IMR-90 (cell line): ENCODE measurements at regions not wholly inside any gene's neighbourhood (a gene's known extent, or its start where the extent isn't known, plus 50 kb on each side); places are given as distances from the start of the nearest gene placed in this dataset.

Source experiments
- ATAC-seq: fragments of 200-7000 bp; cut with Tn5 transposase; 2 replicates; pipeline ENCODE4 v1.9.1; 2020; ENCODE audit warnings: low read depth, mild to moderate bottlenecking, moderate library complexity
- BruUV-seq: library from RNA; stranded (reverse); fragments of 400-500 nt; replicated peaks from 2 replicates; lab custom pipeline; 2021; lab: Mats Ljungman, UMichigan
- CTCF ChIA-PET: fragments of 300-600 bp; formaldehyde crosslinking; extraction: SDS; loops from one replicate; lab custom pipeline; 2021; ENCODE audit warnings: antibody characterized with exemption; lab: Yijun Ruan, JAX
- POLR2A ChIA-PET: fragments of 300-600 bp; sonication (Branson Sonifier 250); formaldehyde crosslinking; loops from one replicate; lab custom pipeline; 2022; ENCODE audit warnings: antibody characterized with exemption; ENCODE audit not compliant: unreplicated experiment; lab: Charles Lee
- DNase-seq: peaks from one replicate; pipeline ENCODE4 v3.0.0; 2013
- H2AFZ ChIP-seq: replicated peaks from 2 replicates; pipeline ENCODE3; 2013; ENCODE audit warnings: low read length, mild to moderate bottlenecking; ENCODE audit not compliant: poor library complexity
- H2AK5ac ChIP-seq: 2 replicates; pipeline ENCODE4 v1.6.1; 2013; ENCODE audit warnings: low read depth, low read length, inconsistent platforms
- H2AK9ac ChIP-seq: replicated peaks from 2 replicates; pipeline ENCODE3; 2013; ENCODE audit warnings: mild to moderate bottlenecking, low read depth, low read length, moderate library complexity; ENCODE audit not compliant: poor library complexity
- H2BK120ac ChIP-seq: 2 replicates; pipeline ENCODE4 v1.6.1; 2013; ENCODE audit warnings: low read depth, low read length, inconsistent platforms
- H2BK15ac ChIP-seq: 3 replicates; pipeline ENCODE4 v1.6.1; 2013; ENCODE audit warnings: low read depth, low read length, inconsistent platforms
- H2BK20ac ChIP-seq: 2 replicates; pipeline ENCODE4 v1.6.1; 2013; ENCODE audit warnings: low read depth, mild to moderate bottlenecking, inconsistent platforms, low read length, moderate library complexity
- H2BK5ac ChIP-seq: 2 replicates; pipeline ENCODE4 v1.6.1; 2013; ENCODE audit warnings: mild to moderate bottlenecking, low read depth, low read length, inconsistent platforms; ENCODE audit not compliant: poor library complexity, severe bottlenecking
- H3K14ac ChIP-seq: replicated peaks from 2 replicates; pipeline ENCODE4 v1.6.1; 2013; ENCODE audit warnings: low read depth, low read length, inconsistent platforms
- H3K18ac ChIP-seq: 2 replicates; pipeline ENCODE4 v1.6.1; 2013; ENCODE audit warnings: low read depth, low read length, control low read depth
- H3K23ac ChIP-seq: 2 replicates; pipeline ENCODE4 v1.6.1; 2013; ENCODE audit warnings: low read depth, low read length, inconsistent platforms
- H3K27ac ChIP-seq: 2 replicates; pipeline ENCODE4 v1.5.1; 2013; ENCODE audit warnings: mild to moderate bottlenecking, control low read depth, low read length; ENCODE audit not compliant: insufficient read depth
- H3K27me3 ChIP-seq: 2 replicates; pipeline ENCODE4 v1.6.1; 2013; ENCODE audit warnings: low read length; ENCODE audit not compliant: control insufficient read depth, insufficient read depth
- H3K36me3 ChIP-seq: 2 replicates; pipeline ENCODE4 v1.6.1; 2013; ENCODE audit warnings: low read length, mixed read lengths; ENCODE audit not compliant: control insufficient read depth, insufficient read depth
- H3K4ac ChIP-seq: 2 replicates; pipeline ENCODE4 v1.6.1; 2013; ENCODE audit warnings: low read depth, low read length, inconsistent platforms
- H3K4me1 ChIP-seq: 2 replicates; pipeline ENCODE4 v1.6.1; 2013; ENCODE audit warnings: low read length, mixed read lengths; ENCODE audit not compliant: control insufficient read depth, insufficient read depth
- H3K4me2 ChIP-seq: 2 replicates; pipeline ENCODE4 v1.6.1; 2013; ENCODE audit warnings: low read depth, mild to moderate bottlenecking, control low read depth, low read length, moderate library complexity
- H3K4me3 ChIP-seq: 2 replicates; pipeline ENCODE4 v1.5.1; 2013; ENCODE audit warnings: low read depth, mild to moderate bottlenecking, control low read depth, low read length, moderate library complexity; ENCODE audit not compliant: insufficient read depth
- H3K56ac ChIP-seq: 2 replicates; pipeline ENCODE4 v1.6.1; 2013; ENCODE audit warnings: low read length, inconsistent platforms; ENCODE audit not compliant: insufficient read depth; ENCODE audit errors: extremely low read depth
- H3K79me1 ChIP-seq, 2 experiments: 2 replicates each; pipeline ENCODE4 v1.6.1; 2013; ENCODE audit warnings: low read length in 2 of 2, inconsistent platforms in 1 of 2, low read depth in 1 of 2
- H3K9ac ChIP-seq: 2 replicates; pipeline ENCODE4 v1.6.1; 2013; ENCODE audit warnings: low read depth, low read length, control low read depth
- H3K9me1 ChIP-seq: 2 replicates; pipeline ENCODE4 v1.6.1; 2013; ENCODE audit warnings: low read length, inconsistent platforms; ENCODE audit not compliant: insufficient read depth
- H3K9me3 ChIP-seq: 2 replicates; pipeline ENCODE4 v1.6.1; 2013; ENCODE audit warnings: low read length; ENCODE audit not compliant: control insufficient read depth, insufficient read depth
- H4K20me1 ChIP-seq: 2 replicates; pipeline ENCODE4 v1.6.1; 2013; ENCODE audit warnings: low read length, inconsistent platforms; ENCODE audit not compliant: insufficient read depth
- H4K5ac ChIP-seq: 2 replicates; pipeline ENCODE4 v1.6.1; 2013; ENCODE audit warnings: mild to moderate bottlenecking, low read depth, low read length, control low read depth
- H4K8ac ChIP-seq, 2 experiments: 2 replicates each; pipeline ENCODE4 v1.6.1; 2013; ENCODE audit warnings: low read depth in 2 of 2, low read length in 2 of 2, control low read depth in 1 of 2, inconsistent platforms in 1 of 2
- H4K91ac ChIP-seq: 2 replicates; pipeline ENCODE4 v1.6.1; 2013; ENCODE audit warnings: low read depth, low read length, inconsistent platforms; ENCODE audit not compliant: insufficient read depth
- MXI1 ChIP-seq: IDR thresholded peaks from 2 replicates; pipeline ENCODE4 v1.6.1; 2012; ENCODE audit warnings: low read depth, mild to moderate bottlenecking, low read length, moderate library complexity, borderline replicate concordance
- WGBS, 2 experiments: methylation state at CpG; one replicate each; pipeline versions ENCODE4 v1.1.5 to v1.1.7; 2013; ENCODE audit warnings: missing lambda C conversion rate in 2 of 2; ENCODE audit not compliant: insufficient read length in 1 of 2; ENCODE audit errors: extremely low coverage in 2 of 2; 5-methylcytosine and 5-hydroxymethylcytosine counted together
- dilution Hi-C: fragments of 300-500 bp; cut with HindIII; formaldehyde crosslinking; loops from one replicate; pipeline ENCODE4 v1.14.3; 2018; ENCODE audit warnings: low sequenced_read_pairs; ENCODE audit not compliant: unreplicated experiment
- in situ Hi-C: fragments of 300-500 bp; cut with MboI; formaldehyde crosslinking; loops from 3 replicates; pipeline ENCODE4 v1.14.3; 2019; ENCODE audit warnings: low sequenced_read_pairs, inconsistent platforms, mixed read lengths
- intact Hi-C: fragments of 100-400 bp; cut with micrococcal nuclease; formaldehyde crosslinking; loops from 2 replicates; pipeline ENCODE4 v1.10.0; 2022

DNA sequence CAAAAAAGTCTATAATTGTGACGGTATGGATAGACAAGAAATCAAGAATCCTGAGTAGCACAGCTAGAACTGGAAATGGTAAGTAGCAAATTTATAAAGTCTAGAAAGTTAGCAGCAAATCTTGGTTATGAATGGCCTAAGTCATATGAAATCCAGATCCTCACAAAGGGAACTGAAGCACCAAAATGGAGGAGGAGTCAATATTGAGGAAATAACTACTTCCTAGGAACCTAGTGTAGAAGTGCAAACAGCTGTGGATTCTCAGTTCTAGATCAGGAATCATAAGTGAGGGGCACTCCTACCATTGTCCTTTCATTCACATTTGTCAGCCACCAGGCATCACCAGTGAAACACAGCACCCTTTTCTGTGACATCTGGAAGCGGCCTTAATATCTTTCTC lies 202.2 kb upstream of the DCN start:
- in situ Hi-C loops, result loop anchor here (5.0 to 10.0 kb wide), 3 partner anchors 760 to 1260 kb away; partner anchors contain the start of gene BTG1
- Histone ChIP-seq H4K5ac (no peak overlapping the region), H4K8ac (no peak overlapping the region), H3K79me1 (no peaks in the 10 kb centered on the region), H2BK120ac (no peak overlapping the region), H2AK5ac (no peak overlapping the region), H3K9me3 (no peaks in the 10 kb centered on the region), H2AFZ (no peak overlapping the region), H3K4ac (no peak overlapping the region), H3K4me1 (peaks cover 6% of the 10 kb centered on the region), H4K20me1 (no peaks in the 10 kb centered on the region), H3K4me3 (no peak overlapping the region), H3K4me2 (no peak overlapping the region), H3K27ac (no peak overlapping the region), H4K91ac (no peak overlapping the region), H3K56ac (no peak overlapping the region), H3K36me3 (no peaks in the 10 kb centered on the region), H2AK9ac (no peak overlapping the region), H2BK15ac (no peak overlapping the region), H3K27me3 (peaks cover 17% of the 10 kb centered on the region), H3K18ac (no peak overlapping the region), H3K9me1 (no peaks in the 10 kb centered on the region), H2BK5ac (no peak overlapping the region), H3K23ac (no peak overlapping the region), H2BK20ac (no peak overlapping the region), H3K14ac (no peak overlapping the region), H3K9ac (no peak overlapping the region)
- ATAC-seq (no peak), DNase-seq (no peak)
- intact Hi-C loops, result loop anchor here (10.0 kb wide), 2 partner anchors 390 to 1020 kb away; no protein-coding TSS in a partner anchor
- TF ChIP-seq MXI1, result no peak
- dilution Hi-C loops, result no loop called here
- WGBS, 2 experiments, result no CpG with 5 or more reads among the region's 2 CpGs
- ChIA-PET CTCF (no interaction called here), POLR2A (no interaction called here)
- BruUV-seq, result no TSS peak
